GM12864 (cell line): ENCODE measurements at regions not wholly inside any gene's neighbourhood (a gene's known extent, or its start where the extent isn't known, plus 50 kb on each side); places are given as distances from the start of the nearest gene placed in this dataset.

Source experiments
- DNase-seq: peaks from one replicate; pipeline ENCODE4 v3.0.0-alpha.2; 2011; ENCODE audit warnings: low read depth
- H3K4me3 ChIP-seq: 2 replicates; pipeline ENCODE4 v1.5.1; 2011; ENCODE audit warnings: mild to moderate bottlenecking, low read depth, low read length, control low read depth
- TF ChIP-seq, protein P1 (sequence below): IDR thresholded peaks from 2 replicates; pipeline ENCODE4 v1.5.1; 2011; ENCODE audit warnings: low read depth, mild to moderate bottlenecking, moderate library complexity, low read length, control low read depth, inconsistent platforms; ENCODE audit errors: missing control alignments

DNA sequence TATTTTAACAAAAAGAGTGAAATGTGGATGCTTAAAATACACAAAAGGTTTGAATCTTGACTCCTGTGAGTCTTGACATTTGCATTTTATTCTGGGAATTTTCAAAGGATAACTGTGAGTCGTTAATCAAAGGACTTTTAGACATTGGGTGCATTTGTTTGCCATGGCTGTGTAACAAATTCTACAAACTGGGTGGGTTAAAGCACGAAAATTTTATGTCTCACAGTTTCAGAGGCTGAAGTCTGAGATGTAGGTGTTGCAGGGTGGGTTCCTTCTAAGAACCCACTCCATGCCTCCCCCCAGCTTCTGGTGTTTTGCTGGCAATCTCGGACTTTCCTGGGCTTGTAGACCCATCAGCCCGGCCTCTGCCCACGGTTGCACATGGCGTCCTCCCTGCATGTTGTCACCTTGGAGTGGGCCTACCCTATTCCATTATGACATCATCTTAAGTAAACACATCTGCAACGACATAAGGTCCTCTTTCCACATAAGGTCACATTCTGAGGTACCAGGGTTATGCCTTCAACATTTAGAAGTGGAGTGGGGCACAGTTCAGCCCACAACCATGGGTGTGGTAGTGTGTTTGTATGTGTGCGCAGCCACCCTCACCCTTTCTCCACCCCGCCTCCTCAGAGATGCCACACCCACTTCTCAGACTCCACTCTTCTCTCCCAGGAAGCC lies 113.1 kb downstream of the FOXA2 start:
- H3K4me3 ChIP-seq: no peak overlapping the region
- no peak for DNase-seq
- TF ChIP-seq, protein P1, sequence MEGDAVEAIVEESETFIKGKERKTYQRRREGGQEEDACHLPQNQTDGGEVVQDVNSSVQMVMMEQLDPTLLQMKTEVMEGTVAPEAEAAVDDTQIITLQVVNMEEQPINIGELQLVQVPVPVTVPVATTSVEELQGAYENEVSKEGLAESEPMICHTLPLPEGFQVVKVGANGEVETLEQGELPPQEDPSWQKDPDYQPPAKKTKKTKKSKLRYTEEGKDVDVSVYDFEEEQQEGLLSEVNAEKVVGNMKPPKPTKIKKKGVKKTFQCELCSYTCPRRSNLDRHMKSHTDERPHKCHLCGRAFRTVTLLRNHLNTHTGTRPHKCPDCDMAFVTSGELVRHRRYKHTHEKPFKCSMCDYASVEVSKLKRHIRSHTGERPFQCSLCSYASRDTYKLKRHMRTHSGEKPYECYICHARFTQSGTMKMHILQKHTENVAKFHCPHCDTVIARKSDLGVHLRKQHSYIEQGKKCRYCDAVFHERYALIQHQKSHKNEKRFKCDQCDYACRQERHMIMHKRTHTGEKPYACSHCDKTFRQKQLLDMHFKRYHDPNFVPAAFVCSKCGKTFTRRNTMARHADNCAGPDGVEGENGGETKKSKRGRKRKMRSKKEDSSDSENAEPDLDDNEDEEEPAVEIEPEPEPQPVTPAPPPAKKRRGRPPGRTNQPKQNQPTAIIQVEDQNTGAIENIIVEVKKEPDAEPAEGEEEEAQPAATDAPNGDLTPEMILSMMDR: no peak

GRCh38 chr20:22470620-22471026 lies 113.7 kb downstream of the FOXA2 start:
- TF ChIP-seq, protein P1: no peak
- no peak for DNase-seq

DNA sequence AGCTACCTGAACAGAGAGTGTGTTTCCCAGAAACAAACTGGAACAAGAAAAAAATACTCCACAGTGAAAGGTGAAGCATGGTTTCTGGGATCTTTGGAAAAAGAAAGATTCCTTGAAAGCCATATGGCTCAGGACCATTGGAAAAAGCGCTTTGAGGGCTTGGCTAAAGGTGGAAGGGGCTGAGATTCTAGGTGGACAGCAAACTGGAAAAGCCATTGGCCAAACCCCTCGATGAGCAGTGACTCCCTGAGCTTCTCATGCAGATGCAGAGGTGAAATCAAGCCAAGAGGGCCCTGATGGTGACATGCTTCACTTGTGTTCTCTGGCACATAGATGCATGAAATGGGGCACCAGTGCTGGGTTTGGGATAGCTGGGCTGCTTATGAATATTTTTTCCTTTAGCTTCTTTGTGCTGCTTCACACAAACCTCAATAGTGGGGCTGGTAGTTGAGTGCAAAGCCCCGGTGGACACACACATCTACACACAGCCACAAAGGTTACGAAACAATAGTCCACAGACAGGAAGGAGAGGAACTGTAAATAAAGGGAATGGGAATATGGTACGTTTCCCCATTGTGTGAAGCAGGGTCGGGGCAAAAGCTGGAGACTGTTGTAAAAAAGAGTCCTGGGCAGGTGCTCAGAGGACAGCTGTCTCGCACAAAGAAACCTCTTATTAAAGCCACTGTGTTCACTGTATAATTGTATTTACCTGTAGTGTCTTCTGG lies 117.8 kb downstream of the FOXA2 start:
- TF ChIP-seq, protein P1: no peak
- DNase-seq: no peak
- H3K4me3 ChIP-seq: no peak overlapping the region

More at GRCh38 chr20:22470620-22471026, 113.7 kb downstream of the FOXA2 start:
- H3K4me3 ChIP-seq: no peak overlapping the region

- TF ChIP-seq, protein P1: no peak
- H3K4me3 ChIP-seq: no peak overlapping the region
- no peak for DNase-seq
Observed at GRCh38 chr20:22465622-22466446, 118.5 kb downstream of the FOXA2 start.

GRCh38 chr20:22464312-22465003 lies 119.9 kb downstream of the FOXA2 start:
- no peak for DNase-seq
- H3K4me3 ChIP-seq: no peak overlapping the region
- TF ChIP-seq, protein P1: no peak
